Fibroblast of lung (primary cell): ENCODE measurements at regions not wholly inside any gene's neighbourhood (a gene's known extent, or its start where the extent isn't known, plus 50 kb on each side); places are given as distances from the start of the nearest gene placed in this dataset.

ENCODE experiments used
- DNase-seq, 2 donors: peaks; one replicate each; pipeline versions ENCODE4 v3.0.0 to v3.0.0-alpha.2; 2010; ENCODE audit warnings: low read depth in 2 of 2
- H2AFZ ChIP-seq: 2 replicates; pipeline ENCODE4 v1.5.1; 2012; ENCODE audit warnings: low read length, control low read depth, inconsistent platforms
- H3K27ac ChIP-seq: 2 replicates; pipeline ENCODE4 v1.5.1; 2011; ENCODE audit warnings: low read length, control low read depth; ENCODE audit not compliant: insufficient read depth
- H3K27me3 ChIP-seq: 2 replicates; pipeline ENCODE4 v1.5.1; 2011; ENCODE audit warnings: mild to moderate bottlenecking, low read length; ENCODE audit not compliant: control insufficient read depth, insufficient read depth
- H3K36me3 ChIP-seq: 2 replicates; pipeline ENCODE4 v1.5.1; 2011; ENCODE audit warnings: low read length; ENCODE audit not compliant: control insufficient read depth, insufficient read depth
- H3K4me1 ChIP-seq: 2 replicates; pipeline ENCODE4 v1.5.1; 2011; ENCODE audit warnings: low read length; ENCODE audit not compliant: control insufficient read depth, insufficient read depth; ENCODE audit errors: extremely low read depth
- H3K4me2 ChIP-seq: 2 replicates; pipeline ENCODE4 v1.5.1; 2011; ENCODE audit warnings: low read length, control low read depth; ENCODE audit not compliant: insufficient read depth; ENCODE audit errors: extremely low read depth
- H3K4me3 ChIP-seq, 4 experiments: fragments of 200-600 bp in 1 of 4; sonication (generic) in 1 of 4; replicated peaks in 1 of 4; 2 replicates each; pipeline ENCODE4 v1.5.1; 2011 to 2016; ENCODE audit warnings: low read length in 4 of 4, low read depth in 3 of 4, mild to moderate bottlenecking in 3 of 4, control low read depth in 2 of 4, inconsistent platforms in 1 of 4, mixed read lengths in 1 of 4; ENCODE audit not compliant: insufficient read depth in 1 of 4; ENCODE audit errors: control extremely low read depth in 1 of 4
- H3K79me2 ChIP-seq: 2 replicates; pipeline ENCODE4 v1.5.1; 2012; ENCODE audit warnings: mild to moderate bottlenecking, low read length, inconsistent platforms; ENCODE audit not compliant: control insufficient read depth, insufficient read depth
- H3K9ac ChIP-seq: 2 replicates; pipeline ENCODE4 v1.5.1; 2011; ENCODE audit warnings: mild to moderate bottlenecking, low read length, control low read depth; ENCODE audit not compliant: insufficient read depth
- H3K9me3 ChIP-seq: 2 replicates; pipeline ENCODE4 v1.5.1; 2012; ENCODE audit warnings: low read depth, low read length; ENCODE audit not compliant: control insufficient read depth, insufficient read depth
- H4K20me1 ChIP-seq: 2 replicates; pipeline ENCODE4 v1.5.1; 2011; ENCODE audit warnings: low read length; ENCODE audit not compliant: control insufficient read depth, insufficient read depth; ENCODE audit errors: extremely low read depth
- CTCF ChIP-seq, 2 donors: IDR thresholded peaks in 1 of 2; conservative IDR thresholded peaks in 1 of 2; 1 replicate in 1 of 2; 2 replicates in 1 of 2; pipeline ENCODE4 v1.5.1; 2011 to 2012; ENCODE audit warnings: low read length in 2 of 2, control low read depth in 1 of 2, inconsistent platforms in 1 of 2, low read depth in 1 of 2, mild to moderate bottlenecking in 1 of 2
- EZH2 ChIP-seq: IDR thresholded peaks from 2 replicates; pipeline ENCODE4 v1.5.1; 2012; ENCODE audit warnings: low read length, control low read depth, mild to moderate bottlenecking; ENCODE audit errors: missing control alignments

DNA sequence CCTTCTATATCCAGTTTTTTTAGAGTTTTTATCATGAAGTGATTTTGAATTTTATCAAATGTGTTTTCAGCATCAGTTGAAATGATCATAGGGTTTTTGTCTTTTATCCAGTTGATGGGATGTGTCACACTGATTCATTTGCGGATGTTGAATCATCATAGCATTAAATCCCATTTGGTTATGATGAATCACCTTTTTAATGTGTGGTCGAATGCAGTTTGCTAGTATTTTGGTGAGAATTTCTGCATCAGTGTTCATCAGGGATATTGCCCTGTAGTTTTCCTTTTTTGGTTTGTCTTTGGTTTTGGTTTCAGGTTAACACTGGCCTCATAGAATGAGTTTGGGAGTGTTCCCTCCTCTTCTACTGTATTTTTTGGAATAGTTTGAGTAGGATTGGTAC lies 80.3 kb downstream of the DIRAS3 start:
- Histone ChIP-seq H2AFZ (no peak overlapping the region), H3K9ac (no peak overlapping the region), H3K36me3 (no peaks in the 10 kb centered on the region), H3K79me2 (no peaks in the 10 kb centered on the region), H4K20me1 (no peaks in the 10 kb centered on the region), H3K4me2 (no peak overlapping the region), H3K4me1 (peaks cover 2% of the 10 kb centered on the region), H3K27ac (no peak overlapping the region), H3K27me3 (no peaks in the 10 kb centered on the region), H3K9me3 (no peaks in the 10 kb centered on the region), H3K4me3 (no peak overlapping the region)
- no peak for TF ChIP-seq EZH2
- TF ChIP-seq CTCF (conservative IDR thresholded peaks at IDR 0.05 in 1 of 2, IDR thresholded peaks at IDR 0.05 in 1 of 2; ENCODE audit: low read depth in 1 of 2, low read length in 2 of 2), result no peak
- peak; percentile 67 to 96 for DNase-seq

DNA sequence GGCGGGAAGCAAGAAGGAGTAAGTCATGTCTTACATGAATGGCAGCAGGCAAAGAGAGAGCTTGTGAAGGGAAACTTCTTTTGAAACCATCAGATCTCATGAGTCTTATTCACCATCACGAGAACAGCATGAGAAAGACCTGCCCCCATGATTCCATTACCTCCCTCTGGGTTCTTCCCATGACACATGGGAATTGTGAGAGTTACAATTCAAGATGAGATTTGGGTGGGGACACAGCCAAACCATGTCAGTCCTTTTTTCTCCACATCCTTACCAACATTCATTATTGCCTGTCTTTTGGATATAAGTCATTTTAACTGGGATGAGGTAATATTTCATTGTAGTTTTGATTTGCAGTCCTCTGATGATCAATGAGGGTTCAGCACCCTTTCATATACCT lies 81.0 kb downstream of the DIRAS3 start:
- H3K36me3 ChIP-seq, result no peaks in the 10 kb centered on the region
- TF ChIP-seq EZH2, result no peak
- no peak for TF ChIP-seq CTCF (conservative IDR thresholded peaks at IDR 0.05 in 1 of 2, IDR thresholded peaks at IDR 0.05 in 1 of 2; ENCODE audit: low read depth in 1 of 2, low read length in 2 of 2)

GRCh38 chr1:67966666-67967009 lies 83.8 kb downstream of the DIRAS3 start:
- H3K9me3 ChIP-seq, result no peaks in the 10 kb centered on the region
- no peaks in the 10 kb centered on the region for H4K20me1 ChIP-seq
- H3K9ac ChIP-seq, result no peak overlapping the region
- H3K36me3 ChIP-seq, result no peaks in the 10 kb centered on the region
- H3K79me2 ChIP-seq, result no peaks in the 10 kb centered on the region
- H3K27ac ChIP-seq, result no peak overlapping the region
- no peak for DNase-seq
- H3K4me3 ChIP-seq, result no peak overlapping the region
- H3K27me3 ChIP-seq, result no peaks in the 10 kb centered on the region
- TF ChIP-seq EZH2 (no peak), CTCF (conservative IDR thresholded peaks at IDR 0.05 in 1 of 2, IDR thresholded peaks at IDR 0.05 in 1 of 2; ENCODE audit: low read depth in 1 of 2, low read length in 2 of 2) (no peak)
- H3K4me2 ChIP-seq, result no peak overlapping the region
- peaks cover 2% of the 10 kb centered on the region for H3K4me1 ChIP-seq
- no peak overlapping the region for H2AFZ ChIP-seq

More for the DNA sequence above, 81.0 kb downstream of the DIRAS3 start:
- Histone ChIP-seq H3K27ac (no peak overlapping the region), H3K27me3 (no peaks in the 10 kb centered on the region), H3K79me2 (no peaks in the 10 kb centered on the region), H3K9ac (no peak overlapping the region), H4K20me1 (no peaks in the 10 kb centered on the region), H3K9me3 (no peaks in the 10 kb centered on the region), H3K4me2 (no peak overlapping the region), H2AFZ (no peak overlapping the region), H3K4me1 (peaks cover 2% of the 10 kb centered on the region), H3K4me3 (no peak overlapping the region)
- peak in 1 of 2 donors; percentile 39 for DNase-seq
